Activated CD4-positive, alpha-beta memory T cell treated with anti-CD3 and anti-CD28 coated beads, Interleukin-2, amount 10 ng/mL, durations not matched to agents 7 days and 5 days (primary cell): ENCODE measurements at regions not wholly inside any gene's neighbourhood (a gene's known extent, or its start where the extent isn't known, plus 50 kb on each side); places are given as distances from the start of the nearest gene placed in this dataset.

Experiments used
- CTCF ChIA-PET: fragments of 350-600 bp; sonication (Branson Sonifier 250); formaldehyde crosslinking; loops from one replicate; lab custom pipeline; 2021; ENCODE audit warnings: antibody characterized with exemption, inconsistent platforms; lab: Charles Lee
- POLR2A ChIA-PET: fragments of 350-600 bp; sonication (Branson Sonifier 250); formaldehyde crosslinking; loops from one replicate; lab custom pipeline; 2021; ENCODE audit warnings: antibody characterized with exemption; lab: Charles Lee
- DNase-seq: peaks from one replicate; pipeline ENCODE4 v3.0.0-alpha.2; 2020
- H3K27ac Mint-ChIP-seq: one replicate; pipeline ENCODE4 v1.8.0; 2021; ENCODE audit warnings: mild to moderate bottlenecking, mixed read lengths
- H3K27me3 Mint-ChIP-seq: one replicate; pipeline ENCODE4 v1.8.0; 2021; ENCODE audit warnings: mixed read lengths
- H3K36me3 Mint-ChIP-seq: one replicate; pipeline ENCODE4 v1.8.0; 2021; ENCODE audit warnings: low read depth, mixed read lengths
- H3K4me1 Mint-ChIP-seq: one replicate; pipeline ENCODE4 v1.8.0; 2021; ENCODE audit warnings: mixed read lengths
- H3K4me3 Mint-ChIP-seq: one replicate; pipeline ENCODE4 v1.8.0; 2021; ENCODE audit warnings: mild to moderate bottlenecking, mixed read lengths
- H3K9me3 Mint-ChIP-seq: one replicate; pipeline ENCODE4 v1.8.0; 2021; ENCODE audit warnings: mixed read lengths

DNA sequence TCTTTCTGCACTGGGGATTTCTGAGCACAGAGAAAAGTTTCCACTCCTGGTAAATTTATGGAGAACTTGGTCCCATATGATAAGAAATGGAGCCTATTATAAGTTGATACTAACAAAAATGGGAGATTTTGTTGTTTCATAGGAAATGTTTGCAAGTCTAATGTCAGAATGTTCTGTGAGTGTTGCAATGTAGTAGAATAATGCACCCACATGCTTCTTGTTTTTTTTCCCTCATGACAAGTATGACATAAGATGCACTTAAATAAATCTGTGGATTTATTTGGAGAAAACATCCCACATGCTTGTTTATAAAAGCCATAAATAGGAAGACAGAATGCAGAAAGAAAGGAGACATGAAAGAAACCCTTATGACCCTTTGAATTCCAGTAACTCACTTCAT lies 50.8 kb upstream of the KCNJ6 start:
- H3K27ac Mint-ChIP-seq, result no peak overlapping the region
- H3K4me1 Mint-ChIP-seq, result no peaks in the 10 kb centered on the region
- H3K27me3 Mint-ChIP-seq, result no peaks in the 10 kb centered on the region
- ChIA-PET CTCF (no interaction called here), POLR2A (no interaction called here)
- H3K36me3 Mint-ChIP-seq, result no peaks in the 10 kb centered on the region
- no peaks in the 10 kb centered on the region for H3K9me3 Mint-ChIP-seq
- no peak for DNase-seq
- H3K4me3 Mint-ChIP-seq, result no peak overlapping the region

DNA sequence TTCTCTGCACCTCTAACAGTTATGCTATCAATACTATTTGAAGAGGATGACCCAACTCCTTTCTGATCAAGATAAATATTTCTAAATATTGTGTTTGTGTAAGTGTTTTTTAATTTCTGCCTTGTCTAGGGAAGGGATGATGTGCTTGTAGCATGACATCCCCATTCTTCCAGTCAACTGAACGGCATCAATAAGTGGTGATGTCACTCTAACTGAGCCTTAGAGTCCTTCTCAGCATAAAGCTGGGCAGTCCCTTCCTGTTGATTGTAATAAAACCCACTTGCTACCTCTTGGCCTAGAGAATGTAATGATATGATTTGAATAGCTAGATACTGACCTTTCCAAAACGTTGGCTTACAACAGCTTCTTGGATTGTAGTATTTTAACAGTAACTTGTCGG lies 52.5 kb upstream of the KCNJ6 start:
- no peak overlapping the region for H3K27ac Mint-ChIP-seq
- CTCF ChIA-PET, result no interaction called here
- H3K9me3 Mint-ChIP-seq, result no peaks in the 10 kb centered on the region
- DNase-seq, result no peak
- POLR2A ChIA-PET, result no interaction called here
- H3K4me1 Mint-ChIP-seq, result no peaks in the 10 kb centered on the region
- H3K4me3 Mint-ChIP-seq, result no peak overlapping the region
- H3K27me3 Mint-ChIP-seq, result no peaks in the 10 kb centered on the region
- H3K36me3 Mint-ChIP-seq, result no peaks in the 10 kb centered on the region

DNA sequence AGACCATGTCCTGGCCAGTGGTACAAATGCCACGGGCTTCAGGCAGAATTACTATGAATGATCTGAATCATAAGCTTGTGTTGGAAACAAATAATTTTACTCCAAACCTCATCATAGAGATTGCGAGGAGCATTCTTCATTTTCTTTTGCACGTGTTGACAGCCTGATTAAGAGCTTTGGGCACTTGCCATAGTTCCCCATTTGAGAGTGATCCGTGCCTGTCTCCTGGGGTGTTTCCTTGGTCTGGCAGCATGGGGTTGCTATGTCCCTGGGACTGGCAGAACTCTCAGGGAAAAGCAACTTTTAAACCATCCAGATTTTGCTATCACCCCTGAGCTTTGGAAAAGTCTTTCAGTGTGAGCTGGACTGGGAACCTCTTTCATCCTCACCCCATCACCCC lies 54.3 kb upstream of the KCNJ6 start:
- Mint-ChIP-seq H3K4me3 (no peak overlapping the region), H3K4me1 (no peaks in the 10 kb centered on the region), H3K9me3 (no peaks in the 10 kb centered on the region), H3K27ac (no peak overlapping the region), H3K27me3 (no peaks in the 10 kb centered on the region), H3K36me3 (no peaks in the 10 kb centered on the region)
- ChIA-PET CTCF (no interaction called here), POLR2A (no interaction called here)
- DNase-seq, result no peak

DNA sequence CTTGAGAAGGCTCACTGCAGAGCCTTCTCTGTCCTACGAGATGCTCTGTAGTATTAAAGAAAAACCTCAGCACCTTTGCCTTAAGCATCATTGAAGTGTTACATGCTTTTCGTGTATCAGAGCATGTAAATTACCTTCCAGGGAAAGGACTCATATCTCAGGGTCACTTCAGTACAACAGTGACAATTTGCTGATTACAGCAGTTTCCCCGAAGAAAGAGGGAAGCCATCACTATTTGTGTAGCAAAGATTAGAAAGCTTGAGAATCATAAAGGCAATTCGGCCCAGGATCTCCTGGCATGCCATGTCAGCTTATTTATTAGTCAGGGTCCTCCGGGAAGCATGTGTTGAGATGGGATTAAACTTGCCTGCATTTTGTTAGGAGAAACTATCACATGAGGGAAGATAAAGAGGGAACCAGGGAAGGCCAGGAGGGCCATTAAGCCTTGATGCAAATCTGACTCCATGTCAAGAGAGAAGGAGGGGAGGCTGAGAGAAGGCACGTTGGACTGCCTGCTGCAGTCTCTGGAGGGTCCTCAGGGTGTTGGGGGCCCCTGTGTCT lies 55.2 kb upstream of the KCNJ6 start:
- POLR2A ChIA-PET, result no interaction called here
- Mint-ChIP-seq H3K27ac (no peak overlapping the region), H3K36me3 (no peaks in the 10 kb centered on the region), H3K4me1 (no peaks in the 10 kb centered on the region), H3K4me3 (no peak overlapping the region), H3K9me3 (no peaks in the 10 kb centered on the region), H3K27me3 (no peaks in the 10 kb centered on the region)
- no peak for DNase-seq
- CTCF ChIA-PET, result no interaction called here

DNA sequence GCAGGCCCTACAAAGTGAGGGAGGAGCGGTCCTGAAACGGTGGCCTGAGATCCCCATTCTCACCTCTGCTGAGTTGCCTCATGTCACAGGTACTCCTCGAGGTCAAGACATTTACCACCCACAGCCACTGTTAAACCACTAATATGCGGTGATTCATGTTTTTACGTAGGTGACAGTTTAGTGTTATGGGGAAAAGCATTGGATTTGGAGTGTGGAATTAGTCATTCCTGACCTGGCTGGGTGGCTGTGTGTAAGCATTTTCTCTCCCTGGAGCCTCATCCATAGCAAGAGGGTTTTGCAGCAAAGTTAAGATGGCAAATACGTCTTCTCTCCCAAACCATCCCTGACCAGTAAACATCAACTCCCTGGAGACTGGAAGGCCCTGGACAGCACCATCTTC lies 57.8 kb upstream of the KCNJ6 start:
- no peak for DNase-seq
- no peaks in the 10 kb centered on the region for H3K4me1 Mint-ChIP-seq
- no peak overlapping the region for H3K4me3 Mint-ChIP-seq
- no peaks in the 10 kb centered on the region for H3K36me3 Mint-ChIP-seq
- no peaks in the 10 kb centered on the region for H3K9me3 Mint-ChIP-seq
- no peak overlapping the region for H3K27ac Mint-ChIP-seq
- POLR2A ChIA-PET, result no interaction called here
- no peaks in the 10 kb centered on the region for H3K27me3 Mint-ChIP-seq
- CTCF ChIA-PET, result no interaction called here

DNA sequence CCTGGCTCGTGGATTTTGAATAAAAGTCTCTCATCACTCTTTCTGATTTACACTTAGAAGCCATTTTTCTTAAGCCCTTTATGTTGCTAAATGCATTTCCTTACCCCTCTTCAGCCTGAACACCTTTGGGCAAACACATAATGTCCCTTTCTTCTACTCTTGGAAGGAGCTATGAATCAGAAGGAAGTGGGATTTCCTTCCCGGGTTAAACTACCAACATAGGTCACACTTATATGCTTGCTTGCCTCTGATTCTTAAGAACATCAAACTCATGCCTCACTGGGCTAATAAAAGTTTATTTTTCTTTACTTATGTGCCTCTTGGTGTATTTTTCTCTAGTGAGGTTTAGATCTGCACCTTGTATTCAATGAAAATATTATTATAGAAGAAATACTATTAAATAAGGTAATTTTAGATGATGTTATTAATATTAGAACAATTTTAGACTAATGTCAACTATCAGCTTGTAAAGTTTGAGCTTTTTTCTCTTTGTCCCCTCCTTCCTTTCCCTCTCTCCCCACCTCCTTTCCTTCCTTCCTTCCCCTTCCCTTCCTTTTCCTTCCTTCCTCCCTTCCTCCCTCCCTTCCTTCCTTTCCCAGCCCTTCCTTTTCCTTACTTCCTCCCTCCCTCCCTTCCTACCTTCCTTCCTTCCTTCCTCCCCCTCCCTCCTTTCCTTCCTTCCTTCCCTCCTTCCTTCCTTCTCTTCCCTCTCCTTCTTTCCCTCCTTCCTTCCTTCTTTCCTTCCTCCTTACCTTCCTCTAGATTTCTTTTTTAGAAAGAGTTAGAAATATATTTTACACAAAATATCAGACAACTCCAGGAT lies 66.5 kb upstream of the KCNJ6 start:
- Mint-ChIP-seq H3K27me3 (no peaks in the 10 kb centered on the region), H3K36me3 (no peaks in the 10 kb centered on the region), H3K4me1 (no peaks in the 10 kb centered on the region), H3K4me3 (no peak overlapping the region), H3K9me3 (no peaks in the 10 kb centered on the region), H3K27ac (no peak overlapping the region)
- no peak for DNase-seq
- CTCF ChIA-PET, result no interaction called here
- POLR2A ChIA-PET, result no interaction called here

DNA sequence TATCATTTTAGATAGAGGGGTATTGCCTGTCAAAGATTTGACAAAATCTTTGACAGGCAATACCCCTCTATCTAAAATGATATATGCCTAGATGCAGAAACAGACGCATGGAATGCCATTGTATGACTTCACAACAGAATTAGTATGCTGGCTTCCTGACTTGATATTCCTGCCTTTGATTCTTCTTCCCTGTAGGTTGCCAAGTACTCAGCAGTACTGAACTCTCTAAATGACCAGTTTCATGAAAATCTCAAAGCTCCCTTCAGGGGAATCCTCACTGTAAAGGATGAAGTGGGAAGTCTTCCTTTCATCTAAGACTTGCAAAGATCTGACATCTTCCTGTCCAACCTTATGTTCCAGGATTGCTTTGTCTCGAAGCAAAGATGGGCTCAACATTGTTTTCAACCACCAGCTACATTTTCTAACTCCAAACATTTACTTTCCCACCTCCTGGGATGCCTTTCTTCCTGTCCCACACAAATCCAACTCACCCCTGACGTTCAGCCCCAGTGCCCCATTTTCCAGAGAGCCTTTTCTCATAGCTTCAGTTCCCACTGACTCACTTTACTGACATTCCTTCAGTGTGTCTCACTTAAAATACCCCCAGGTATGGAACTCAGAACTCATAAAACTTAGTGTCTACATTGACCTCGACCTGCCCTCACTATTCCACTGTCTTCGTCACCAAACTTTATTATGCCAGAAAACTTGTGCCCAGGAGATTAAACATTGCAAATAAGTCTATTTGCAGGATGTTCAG lies 67.3 kb upstream of the KCNJ6 start:
- no peak overlapping the region for H3K27ac Mint-ChIP-seq
- no peaks in the 10 kb centered on the region for H3K27me3 Mint-ChIP-seq
- POLR2A ChIA-PET, result no interaction called here
- H3K9me3 Mint-ChIP-seq, result no peaks in the 10 kb centered on the region
- no peak overlapping the region for H3K4me3 Mint-ChIP-seq
- no peaks in the 10 kb centered on the region for H3K36me3 Mint-ChIP-seq
- DNase-seq, result no peak
- CTCF ChIA-PET, result no interaction called here
- no peaks in the 10 kb centered on the region for H3K4me1 Mint-ChIP-seq

DNA sequence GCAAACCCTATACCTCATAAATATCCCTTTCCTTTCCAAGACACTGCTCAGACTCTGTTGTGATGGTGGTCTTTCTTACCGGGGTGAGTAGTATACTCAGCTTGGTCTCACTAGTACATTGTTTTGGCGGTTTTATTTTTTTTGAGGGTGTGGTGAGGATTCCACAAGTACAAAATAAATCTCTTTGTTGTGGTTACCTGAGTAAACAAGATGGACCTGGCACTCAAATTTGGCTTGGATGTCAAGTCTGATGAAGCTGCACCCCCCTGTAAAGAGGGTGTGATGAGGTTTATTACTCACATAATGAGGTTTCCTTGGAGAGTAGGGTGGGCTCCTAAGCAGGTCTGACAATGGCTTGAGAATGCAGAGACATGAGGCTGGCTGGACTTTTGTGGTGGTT lies 68.2 kb upstream of the KCNJ6 start:
- H3K9me3 Mint-ChIP-seq, result no peaks in the 10 kb centered on the region
- no peak overlapping the region for H3K27ac Mint-ChIP-seq
- H3K4me3 Mint-ChIP-seq, result no peak overlapping the region
- no peaks in the 10 kb centered on the region for H3K36me3 Mint-ChIP-seq
- H3K4me1 Mint-ChIP-seq, result no peaks in the 10 kb centered on the region
- H3K27me3 Mint-ChIP-seq, result no peaks in the 10 kb centered on the region
- ChIA-PET CTCF (no interaction called here), POLR2A (no interaction called here)
- no peak for DNase-seq

DNA sequence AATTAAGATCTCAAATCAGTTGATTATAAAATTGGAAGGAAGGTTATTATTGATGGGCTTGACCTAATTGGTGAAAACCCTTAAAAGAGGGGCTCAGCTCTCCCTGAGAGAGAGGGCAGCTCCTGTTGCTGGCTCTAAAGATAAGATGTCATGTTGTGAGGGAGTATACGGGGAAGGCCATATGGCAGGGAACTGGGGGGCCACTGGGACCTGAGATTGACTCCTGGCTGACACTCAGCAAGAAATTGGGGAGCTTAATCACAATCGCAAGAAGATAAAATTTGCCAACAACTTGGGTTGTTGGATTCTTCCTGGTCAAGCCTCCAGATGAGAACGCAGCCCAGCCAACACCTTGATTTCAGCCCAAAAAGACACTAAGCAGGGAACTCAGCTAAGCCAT lies 69.7 kb upstream of the KCNJ6 start:
- CTCF ChIA-PET, result no interaction called here
- Mint-ChIP-seq H3K4me3 (no peak overlapping the region), H3K4me1 (no peaks in the 10 kb centered on the region), H3K27me3 (no peaks in the 10 kb centered on the region), H3K27ac (no peak overlapping the region), H3K36me3 (no peaks in the 10 kb centered on the region), H3K9me3 (no peaks in the 10 kb centered on the region)
- POLR2A ChIA-PET, result no interaction called here
- no peak for DNase-seq

DNA sequence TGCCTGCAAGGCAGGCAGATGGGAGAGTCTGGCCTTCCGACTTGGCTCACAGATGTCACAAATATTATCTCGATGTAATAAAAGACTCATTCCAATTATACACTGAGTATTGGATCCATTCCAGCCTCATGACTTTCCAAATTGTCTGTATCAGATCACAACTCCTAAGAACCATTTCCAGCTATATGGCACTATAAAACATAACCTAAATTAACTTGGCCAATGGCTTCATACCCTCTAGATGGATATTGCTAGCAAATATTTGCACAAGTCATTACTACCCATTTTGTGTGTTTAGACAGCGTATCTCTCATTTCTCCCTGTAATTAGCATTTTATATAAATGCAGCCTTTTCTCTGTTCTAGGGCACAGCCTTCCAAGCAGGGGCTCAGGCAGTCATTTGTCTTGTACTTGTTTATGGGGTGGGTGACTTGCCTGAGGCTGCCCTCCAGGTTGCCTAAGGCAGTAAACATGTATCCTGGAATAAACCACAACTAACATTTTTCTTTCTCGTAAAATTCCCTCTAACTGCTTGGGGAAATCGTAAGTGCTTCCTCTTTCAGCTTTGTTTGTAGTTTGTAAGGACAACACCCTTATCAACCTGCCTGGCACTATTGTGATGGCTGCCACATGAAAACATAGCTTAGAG lies 70.6 kb upstream of the KCNJ6 start:
- CTCF ChIA-PET, result no interaction called here

DNA sequence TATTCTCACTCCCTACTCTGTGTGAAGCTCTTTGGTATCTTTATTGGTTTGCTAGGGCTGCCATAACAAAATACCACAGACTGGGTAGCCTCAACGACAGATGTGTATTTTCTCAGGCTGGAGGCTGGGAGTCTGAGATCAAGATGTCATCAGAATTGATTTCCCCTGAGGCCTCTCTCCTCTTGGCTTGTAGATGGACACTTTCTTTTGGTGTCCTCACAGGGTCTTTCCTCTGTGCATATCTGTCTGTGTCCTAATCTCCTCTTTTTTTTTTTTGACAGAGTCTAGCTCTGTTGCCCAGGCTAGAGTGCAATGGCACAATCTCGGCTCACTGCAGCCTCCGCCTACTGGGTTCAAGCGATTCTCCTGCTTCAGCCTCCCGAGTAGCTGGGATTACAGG lies 71.4 kb upstream of the KCNJ6 start:
- Mint-ChIP-seq H3K27me3 (no peaks in the 10 kb centered on the region), H3K9me3 (no peaks in the 10 kb centered on the region), H3K27ac (no peak overlapping the region), H3K4me3 (no peak overlapping the region), H3K4me1 (no peaks in the 10 kb centered on the region), H3K36me3 (no peaks in the 10 kb centered on the region)
- no peak for DNase-seq
- ChIA-PET POLR2A (no interaction called here), CTCF (no interaction called here)

More for the DNA sequence above, 70.6 kb upstream of the KCNJ6 start:
- POLR2A ChIA-PET, result no interaction called here
- Mint-ChIP-seq H3K9me3 (no peaks in the 10 kb centered on the region), H3K27me3 (no peaks in the 10 kb centered on the region), H3K4me3 (no peak overlapping the region), H3K27ac (no peak overlapping the region), H3K36me3 (no peaks in the 10 kb centered on the region), H3K4me1 (no peaks in the 10 kb centered on the region)
- DNase-seq, result no peak

DNA sequence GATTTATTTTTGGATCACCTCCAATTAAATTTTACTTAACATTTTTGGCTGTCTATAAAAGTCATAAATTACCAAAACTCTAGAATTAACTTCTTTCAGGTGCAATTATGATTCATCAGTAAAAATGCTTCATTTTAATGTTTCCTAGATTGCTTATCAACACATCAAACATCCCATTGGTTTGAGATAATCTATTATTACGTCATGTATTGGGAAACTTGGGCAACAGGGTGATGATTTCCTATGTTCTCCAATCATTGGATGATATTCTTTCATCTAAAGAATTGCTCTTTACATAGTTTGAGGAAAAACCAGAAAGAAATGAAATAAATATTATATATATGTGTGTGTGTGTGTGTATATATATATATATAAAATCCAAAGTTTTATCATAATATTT lies 76.8 kb upstream of the KCNJ6 start:
- Mint-ChIP-seq H3K4me1 (no peaks in the 10 kb centered on the region), H3K36me3 (no peaks in the 10 kb centered on the region), H3K4me3 (no peak overlapping the region), H3K27ac (no peak overlapping the region), H3K27me3 (no peaks in the 10 kb centered on the region), H3K9me3 (no peaks in the 10 kb centered on the region)
- DNase-seq, result no peak
- CTCF ChIA-PET, result no interaction called here
- POLR2A ChIA-PET, result no interaction called here

DNA sequence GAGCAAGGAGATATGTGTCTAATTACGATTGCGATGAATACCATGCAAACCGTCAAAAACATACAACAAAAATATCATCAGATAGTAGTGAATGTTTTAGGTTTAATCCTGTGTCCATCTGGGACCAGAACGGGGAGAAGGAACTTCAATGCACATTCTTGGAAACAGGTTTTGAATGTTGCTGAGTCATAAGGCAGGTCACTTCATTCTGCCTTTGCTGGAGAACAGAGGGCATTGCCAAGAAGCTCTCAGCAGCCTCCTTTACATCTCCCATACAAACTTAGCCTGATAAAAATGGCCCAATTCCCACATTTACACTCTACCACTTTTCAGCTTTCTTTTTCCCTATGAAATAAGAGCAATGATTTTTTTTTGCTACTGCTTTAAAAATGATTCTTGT lies 78.0 kb upstream of the KCNJ6 start:
- CTCF ChIA-PET, result no interaction called here
- no peaks in the 10 kb centered on the region for H3K27me3 Mint-ChIP-seq
- H3K36me3 Mint-ChIP-seq, result no peaks in the 10 kb centered on the region
- no peak overlapping the region for H3K27ac Mint-ChIP-seq
- POLR2A ChIA-PET, result no interaction called here
- no peak for DNase-seq
- no peaks in the 10 kb centered on the region for H3K4me1 Mint-ChIP-seq
- no peak overlapping the region for H3K4me3 Mint-ChIP-seq
- H3K9me3 Mint-ChIP-seq, result no peaks in the 10 kb centered on the region
